ENCODE measurements at regions not wholly inside any gene's neighbourhood (a gene's known extent, or its start where the extent isn't known, plus 50 kb on each side); places are given as distances from the start of the nearest gene placed in this dataset.

- H3K4me2 ChIP-seq (ENCODE audit: low read length): no peak overlapping the region
- no peaks in the 10 kb centered on the region for H3K79me2 ChIP-seq (ENCODE audit: low read length)
- H3K27ac ChIP-seq (ENCODE audit: low read length): no peak overlapping the region
- no peak overlapping the region for H3K9ac ChIP-seq (ENCODE audit: low read length)
- no peaks in the 10 kb centered on the region for H3K9me3 ChIP-seq (ENCODE audit: insufficient read depth, low read length)
- no peaks in the 10 kb centered on the region for H4K20me1 ChIP-seq (ENCODE audit: insufficient read depth, low read length)
- H3K4me1 ChIP-seq (ENCODE audit: low read length): no peaks in the 10 kb centered on the region
- H3K27me3 ChIP-seq (ENCODE audit: low read depth, low read length): no peaks in the 10 kb centered on the region
- TF ChIP-seq CTCF (IDR thresholded peaks at IDR 0.05; ENCODE audit: low read depth, low read length) (no peak), EZH2phosphoT487 (IDR thresholded peaks at IDR 0.05; ENCODE audit: low read depth) (no peak)
- no peak overlapping the region for H3K4me3 ChIP-seq (ENCODE audit: low read length)
- no peaks in the 10 kb centered on the region for H3K36me3 ChIP-seq (replicated peaks; ENCODE audit: low read depth, low read length)
- no peak overlapping the region for H2AFZ ChIP-seq (ENCODE audit: low read depth, low read length)
Measured at GRCh38 chr6:80608881-80609280, 502.4 kb downstream of the BCKDHB start.

DNA sequence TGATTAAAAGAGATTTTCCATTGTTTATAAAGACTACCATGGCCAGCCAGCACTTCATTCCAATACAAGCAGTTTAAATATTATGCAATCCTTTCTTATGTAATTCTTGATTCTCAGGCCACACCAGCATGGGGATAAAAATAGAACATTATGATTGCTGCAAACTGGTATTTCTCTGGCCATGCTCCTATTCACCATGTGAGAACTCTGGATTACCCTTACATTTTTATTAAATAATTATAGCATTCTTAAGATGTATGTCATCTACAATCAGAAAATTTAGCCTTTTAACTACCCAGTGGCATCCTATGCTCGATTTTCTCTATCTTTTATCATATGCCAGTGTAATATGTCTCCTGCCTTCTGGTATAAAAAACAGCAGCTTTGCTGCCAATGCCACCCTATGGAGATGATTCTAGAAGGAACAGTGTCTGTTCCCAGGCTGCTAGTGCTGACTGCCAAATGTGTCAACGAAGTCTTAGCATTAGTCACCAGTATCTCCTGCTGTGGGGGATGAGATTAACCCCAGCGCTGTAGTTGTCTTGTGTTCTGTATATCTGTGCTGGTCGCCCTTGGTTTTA, 501.4 kb downstream of the BCKDHB start:
- H3K27me3 ChIP-seq (ENCODE audit: low read depth, low read length): no peaks in the 10 kb centered on the region
- no peaks in the 10 kb centered on the region for H3K36me3 ChIP-seq (replicated peaks; ENCODE audit: low read depth, low read length)
- no peak overlapping the region for H3K9ac ChIP-seq (ENCODE audit: low read length)
- H2AFZ ChIP-seq (ENCODE audit: low read depth, low read length): no peak overlapping the region
- H3K27ac ChIP-seq (ENCODE audit: low read length): no peak overlapping the region
- H3K9me3 ChIP-seq (ENCODE audit: insufficient read depth, low read length): no peaks in the 10 kb centered on the region
- TF ChIP-seq CTCF (IDR thresholded peaks at IDR 0.05; ENCODE audit: low read depth, low read length): no peak
- no peak for TF ChIP-seq EZH2phosphoT487 (IDR thresholded peaks at IDR 0.05; ENCODE audit: low read depth)
- H3K4me1 ChIP-seq (ENCODE audit: low read length): no peaks in the 10 kb centered on the region
- no peaks in the 10 kb centered on the region for H4K20me1 ChIP-seq (ENCODE audit: insufficient read depth, low read length)
- H3K79me2 ChIP-seq (ENCODE audit: low read length): no peaks in the 10 kb centered on the region
- no peak overlapping the region for H3K4me3 ChIP-seq (ENCODE audit: low read length)
- H3K4me2 ChIP-seq (ENCODE audit: low read length): no peak overlapping the region

- no peaks in the 10 kb centered on the region for H3K79me2 ChIP-seq (ENCODE audit: low read length)
- H4K20me1 ChIP-seq (ENCODE audit: insufficient read depth, low read length): no peaks in the 10 kb centered on the region
- no peak overlapping the region for H3K4me3 ChIP-seq (ENCODE audit: low read length)
- TF ChIP-seq EZH2phosphoT487 (IDR thresholded peaks at IDR 0.05; ENCODE audit: low read depth) (no peak), CTCF (IDR thresholded peaks at IDR 0.05; ENCODE audit: low read depth, low read length) (peak; percentile 83)
- no peak overlapping the region for H3K9ac ChIP-seq (ENCODE audit: low read length)
- no peak overlapping the region for H3K27ac ChIP-seq (ENCODE audit: low read length)
- H3K9me3 ChIP-seq (ENCODE audit: insufficient read depth, low read length): no peaks in the 10 kb centered on the region
- H3K4me1 ChIP-seq (ENCODE audit: low read length): no peaks in the 10 kb centered on the region
- no peaks in the 10 kb centered on the region for H3K36me3 ChIP-seq (replicated peaks; ENCODE audit: low read depth, low read length)
- peak overlapping the region; percentile 9; the same call in 1 of the 2 replicates for H2AFZ ChIP-seq (ENCODE audit: low read depth, low read length)
- H3K27me3 ChIP-seq (ENCODE audit: low read depth, low read length): no peaks in the 10 kb centered on the region
- H3K4me2 ChIP-seq (ENCODE audit: low read length): peak overlapping the region; percentile 13; the same call in 1 of the 2 replicates
Measured at GRCh38 chr6:80605165-80605989, 498.9 kb downstream of the BCKDHB start.

- Histone ChIP-seq H3K4me3 (ENCODE audit: low read length) (no peak overlapping the region), H3K27ac (ENCODE audit: low read length) (no peak overlapping the region), H3K4me2 (ENCODE audit: low read length) (no peak overlapping the region), H3K4me1 (ENCODE audit: low read length) (no peaks in the 10 kb centered on the region), H3K27me3 (ENCODE audit: low read depth, low read length) (no peaks in the 10 kb centered on the region), H3K9ac (ENCODE audit: low read length) (no peak overlapping the region), H3K36me3 (replicated peaks; ENCODE audit: low read depth, low read length) (no peaks in the 10 kb centered on the region), H4K20me1 (ENCODE audit: insufficient read depth, low read length) (no peaks in the 10 kb centered on the region), H3K9me3 (ENCODE audit: insufficient read depth, low read length) (no peaks in the 10 kb centered on the region), H3K79me2 (ENCODE audit: low read length) (no peaks in the 10 kb centered on the region), H2AFZ (ENCODE audit: low read depth, low read length) (no peak overlapping the region)
- TF ChIP-seq CTCF (IDR thresholded peaks at IDR 0.05; ENCODE audit: low read depth, low read length) (no peak), EZH2phosphoT487 (IDR thresholded peaks at IDR 0.05; ENCODE audit: low read depth) (no peak)
Measured at GRCh38 chr6:80603679-80604078, 497.2 kb downstream of the BCKDHB start.
